Adrenal gland (tissue), 9 donors: ENCODE measurements at regions not wholly inside any gene's neighbourhood (a gene's known extent, or its start where the extent isn't known, plus 50 kb on each side); places are given as distances from the start of the nearest gene placed in this dataset.

Source experiments
- DNase-seq, 7 donors: peaks; one replicate each; pipeline ENCODE4 v3.0.0-alpha.2; 2019 to 2020
- H3K27ac ChIP-seq, 5 donors: fragments of 200-600 bp; sonication (generic) in 4 of 5; 1 replicate in 3 of 5; 2 replicates in 2 of 5; pipeline versions ENCODE4 v1.5.1 to v1.8.0; 2016 to 2020; ENCODE audit warnings: mild to moderate bottlenecking in 1 of 5
- H3K27me3 ChIP-seq: fragments of 200-600 bp; 2 replicates; pipeline ENCODE4 v1.8.0; 2021
- H3K36me3 ChIP-seq, 2 donors: fragments of 200-600 bp; replicated peaks in 1 of 2; 1 replicate in 1 of 2; 2 replicates in 1 of 2; pipeline versions ENCODE4 v1.5.1 to v1.8.0; 2018 to 2022
- H3K4me1 ChIP-seq, 2 donors: fragments of 200-600 bp; replicated peaks in 1 of 2; 1 replicate in 1 of 2; 2 replicates in 1 of 2; pipeline versions ENCODE4 v1.5.1 to v1.8.0; 2018 to 2021
- H3K4me3 ChIP-seq, 4 donors: fragments of 200-600 bp; sonication (generic) in 3 of 4; one replicate each; pipeline ENCODE4 v1.5.1; 2016 to 2018
- H3K9me3 ChIP-seq, 3 donors: fragments of 200-600 bp; sonication (generic) in 1 of 3; replicated peaks in 1 of 3; 1 replicate in 2 of 3; 2 replicates in 1 of 3; pipeline versions ENCODE4 v1.5.1 to v1.8.0; 2016 to 2021
- POLR2A ChIP-seq, 2 donors: fragments of 450-650 bp; IDR thresholded peaks; one replicate each; pipeline ENCODE4 v1.6.1; 2017; ENCODE audit warnings: antibody characterized with exemption in 2 of 2, mild to moderate bottlenecking in 2 of 2, moderate library complexity in 1 of 2
- WGBS, 4 donors: extraction: QIAGEN DNeasy Blood & Tissue Kit in 2 of 4; methylation state at CpG; one replicate each; pipeline versions ENCODE4 v1.1.5 to v1.1.7; 2013 to 2017; 5-methylcytosine and 5-hydroxymethylcytosine counted together
- intact Hi-C, 2 donors: fragments of 100-400 bp; cut with DNase I; formaldehyde crosslinking; loops; one replicate each; pipeline versions ENCODE4 v1.14.1 to v1.15.0; 2022 to 2023
- TF ChIP-seq, protein P1 (sequence below), 6 experiments: fragments of 450-650 bp in 4 of 6; fragments of 200-600 bp in 2 of 6; sonication (generic) in 1 of 6; IDR thresholded peaks; 1 replicate in 5 of 6; 2 replicates in 1 of 6; pipeline versions ENCODE4 v1.5.1 to v1.8.0; 2016 to 2021; ENCODE audit warnings: antibody characterized with exemption in 6 of 6, mild to moderate bottlenecking in 2 of 6, moderate library complexity in 1 of 6
- donor health status: healthy with polysubstance abuse.
- donor health status: Bipolar disorder and iron deficiency.
- donor health status: DM: yes; HTN: yes; CAD: no.
- donor health status: DM: no; HTN: no; CAD: no.
- donor health status: DM: no; HTN: no; CAD: no.

DNA sequence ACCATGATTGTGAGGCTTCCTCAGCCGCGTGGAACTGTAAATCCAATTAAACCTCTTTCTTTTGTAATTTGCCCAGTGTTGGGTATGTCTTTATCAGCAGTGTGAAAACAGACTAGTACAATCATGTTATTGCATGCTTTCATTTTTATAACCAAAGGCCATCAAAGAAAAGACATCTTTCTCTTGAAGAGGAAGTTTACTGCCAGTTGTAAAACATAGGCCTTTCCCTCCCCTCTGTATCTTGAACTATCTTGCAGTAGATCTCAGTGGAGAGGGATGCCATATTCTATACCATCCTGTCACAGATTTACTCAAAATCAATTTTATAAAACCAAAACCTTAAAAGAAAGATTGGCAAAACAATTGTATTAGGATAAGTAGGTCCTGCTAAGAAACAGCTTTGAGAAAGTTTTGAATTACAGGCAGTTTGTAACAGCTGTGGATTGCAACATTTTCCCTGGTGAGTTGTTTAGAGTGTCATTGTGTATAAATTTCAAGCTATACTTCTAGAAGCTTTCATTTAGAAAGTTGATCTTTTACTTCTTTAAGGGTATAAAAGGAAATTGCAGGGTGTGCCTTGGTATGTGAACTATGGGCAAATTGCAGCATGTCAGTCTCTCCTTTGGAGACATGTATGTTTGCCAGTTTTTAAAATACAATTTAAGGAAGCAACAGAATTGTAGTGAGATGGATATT, 128.0 kb downstream of the ATP23 start:
- WGBS, 4 donors, result 87 to 97% (median 90%) methylated on average over 2 of the region's 2 CpGs
- Histone ChIP-seq H3K4me3 (no peak overlapping the region), H3K27ac (no peak overlapping the region), H3K4me1 (no peaks in the 10 kb centered on the region), H3K36me3 (no peaks in the 10 kb centered on the region), H3K9me3 (no peaks in the 10 kb centered on the region), H3K27me3 (no peaks in the 10 kb centered on the region)
- intact Hi-C loops, result no loop called here
- no peak for DNase-seq
- TF ChIP-seq, protein P1, sequence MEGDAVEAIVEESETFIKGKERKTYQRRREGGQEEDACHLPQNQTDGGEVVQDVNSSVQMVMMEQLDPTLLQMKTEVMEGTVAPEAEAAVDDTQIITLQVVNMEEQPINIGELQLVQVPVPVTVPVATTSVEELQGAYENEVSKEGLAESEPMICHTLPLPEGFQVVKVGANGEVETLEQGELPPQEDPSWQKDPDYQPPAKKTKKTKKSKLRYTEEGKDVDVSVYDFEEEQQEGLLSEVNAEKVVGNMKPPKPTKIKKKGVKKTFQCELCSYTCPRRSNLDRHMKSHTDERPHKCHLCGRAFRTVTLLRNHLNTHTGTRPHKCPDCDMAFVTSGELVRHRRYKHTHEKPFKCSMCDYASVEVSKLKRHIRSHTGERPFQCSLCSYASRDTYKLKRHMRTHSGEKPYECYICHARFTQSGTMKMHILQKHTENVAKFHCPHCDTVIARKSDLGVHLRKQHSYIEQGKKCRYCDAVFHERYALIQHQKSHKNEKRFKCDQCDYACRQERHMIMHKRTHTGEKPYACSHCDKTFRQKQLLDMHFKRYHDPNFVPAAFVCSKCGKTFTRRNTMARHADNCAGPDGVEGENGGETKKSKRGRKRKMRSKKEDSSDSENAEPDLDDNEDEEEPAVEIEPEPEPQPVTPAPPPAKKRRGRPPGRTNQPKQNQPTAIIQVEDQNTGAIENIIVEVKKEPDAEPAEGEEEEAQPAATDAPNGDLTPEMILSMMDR (IDR thresholded peaks at IDR 0.05), result no peak
- TF ChIP-seq POLR2A (IDR thresholded peaks at IDR 0.05), result no peak

GRCh38 chr12:58071994-58072393, 130.6 kb downstream of the ATP23 start:
- Histone ChIP-seq H3K4me3 (no peak overlapping the region), H3K27ac (no peak overlapping the region), H3K36me3 (no peaks in the 10 kb centered on the region), H3K9me3 (no peaks in the 10 kb centered on the region), H3K4me1 (no peaks in the 10 kb centered on the region), H3K27me3 (no peaks in the 10 kb centered on the region)
- 80 to 90% (median 87%) methylated on average over 2 of the region's 2 CpGs for WGBS, 4 donors
- intact Hi-C loops, result no loop called here
- no peak for DNase-seq
- no peak for TF ChIP-seq POLR2A (IDR thresholded peaks at IDR 0.05)
- TF ChIP-seq, protein P1 (IDR thresholded peaks at IDR 0.05), result no peak

GRCh38 chr12:58074259-58074658, 132.9 kb downstream of the ATP23 start:
- no peaks in the 10 kb centered on the region for H3K36me3 ChIP-seq
- 84 to 96% (median 94%) methylated on average over 1 of the region's 1 CpG for WGBS, 4 donors
- H3K4me1 ChIP-seq, result no peaks in the 10 kb centered on the region
- no peak overlapping the region for H3K4me3 ChIP-seq
- no peaks in the 10 kb centered on the region for H3K27me3 ChIP-seq
- no peak for TF ChIP-seq POLR2A (IDR thresholded peaks at IDR 0.05)
- TF ChIP-seq, protein P1 (IDR thresholded peaks at IDR 0.05), result no peak
- H3K9me3 ChIP-seq, result no peaks in the 10 kb centered on the region
- no peak for DNase-seq
- H3K27ac ChIP-seq, result no peak overlapping the region
- intact Hi-C loops, result no loop called here

- no peaks in the 10 kb centered on the region for H3K9me3 ChIP-seq
- H3K27ac ChIP-seq, result no peak overlapping the region
- H3K4me1 ChIP-seq, result no peaks in the 10 kb centered on the region
- TF ChIP-seq, protein P1 (IDR thresholded peaks at IDR 0.05), result no peak
- TF ChIP-seq POLR2A (IDR thresholded peaks at IDR 0.05), result no peak
- intact Hi-C loops, result no loop called here
- WGBS, 4 donors, result 72 to 94% (median 86%) methylated on average over 1 of the region's 1 CpG
- no peaks in the 10 kb centered on the region for H3K27me3 ChIP-seq
- DNase-seq, result no peak
- H3K36me3 ChIP-seq, result no peaks in the 10 kb centered on the region
- H3K4me3 ChIP-seq, result no peak overlapping the region
These were observed 138.4 kb downstream of the ATP23 start for GRCh38 chr12:58079806-58080205.
